HG03060 (cell line): ENCODE measurements at regions not wholly inside any gene's neighbourhood (a gene's known extent, or its start where the extent isn't known, plus 50 kb on each side); places are given as distances from the start of the nearest gene placed in this dataset.
"Not testable (repeated sequence)": the region's sequence is repeated elsewhere in the genome, so short reads cannot be mapped to it uniquely, and the experiment has no call there.

Source experiments
- ATAC-seq: cut with Tn5 transposase; IDR thresholded peaks from one replicate; pipeline ENCODE4 v1.9.1; 2021; ENCODE audit warnings: low read depth, moderate number of reproducible peaks; ENCODE audit not compliant: unreplicated experiment

DNA sequence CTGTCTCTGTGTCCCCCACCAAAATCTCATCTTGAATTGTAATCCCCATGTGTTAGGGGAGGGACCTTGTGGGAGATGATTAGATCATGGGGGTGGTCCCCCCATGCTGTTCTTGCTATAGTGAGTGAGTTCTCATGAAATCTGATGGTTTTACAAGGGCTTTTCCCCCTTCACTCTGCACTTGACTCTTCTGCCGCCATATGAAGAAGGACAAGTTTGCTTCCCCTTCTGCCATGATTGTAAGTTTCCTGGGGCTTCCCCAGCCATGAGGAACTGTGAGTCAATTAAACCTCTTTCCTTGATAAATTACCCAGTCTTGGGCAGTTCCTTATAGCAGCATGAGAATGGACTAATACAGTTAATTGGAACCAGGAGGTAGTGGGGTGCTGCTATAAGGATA, 137.1 kb upstream of the RAB4A start:
- ATAC-seq = no peak

DNA sequence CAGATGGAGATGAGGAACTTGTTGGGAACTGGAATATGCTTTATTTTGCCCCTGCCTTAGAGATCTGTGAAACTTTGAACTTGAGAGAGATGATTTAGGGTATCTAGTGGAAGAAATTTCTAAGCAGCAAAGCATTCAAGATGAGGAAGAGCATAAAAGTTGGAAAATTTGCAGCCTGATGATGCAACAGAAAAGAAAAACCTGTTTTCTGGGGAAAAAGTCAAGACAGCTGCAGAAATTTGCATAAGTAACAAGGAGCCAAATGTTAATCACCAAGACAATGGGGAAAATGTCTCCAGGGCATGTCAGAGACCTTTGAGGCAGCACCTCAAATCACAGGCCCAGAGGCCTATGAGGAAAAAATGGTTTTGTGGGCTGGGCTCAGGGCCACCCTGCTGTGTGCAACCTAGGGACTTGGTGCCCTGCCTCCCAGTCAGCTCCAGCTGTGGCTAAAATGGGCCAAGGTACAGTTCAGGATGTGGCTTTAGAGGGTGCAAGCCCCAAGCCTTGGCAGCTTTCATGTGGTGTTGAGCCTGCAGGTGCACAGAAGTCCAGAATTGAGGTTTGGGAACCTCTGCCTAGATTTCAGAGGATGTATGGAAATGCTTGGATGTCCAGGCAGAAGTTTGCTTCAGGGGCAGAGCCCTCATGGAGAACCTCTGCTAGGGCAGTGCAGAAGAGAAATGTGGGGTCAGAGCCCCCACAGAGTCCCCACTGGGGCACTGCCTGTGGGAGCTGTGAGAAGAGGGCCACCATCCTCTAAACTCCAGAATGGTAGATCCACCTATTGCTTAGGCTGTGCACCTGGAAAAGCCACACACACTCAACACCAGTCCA, 136.3 kb upstream of the RAB4A start:
- not testable (repeated sequence) for ATAC-seq

DNA sequence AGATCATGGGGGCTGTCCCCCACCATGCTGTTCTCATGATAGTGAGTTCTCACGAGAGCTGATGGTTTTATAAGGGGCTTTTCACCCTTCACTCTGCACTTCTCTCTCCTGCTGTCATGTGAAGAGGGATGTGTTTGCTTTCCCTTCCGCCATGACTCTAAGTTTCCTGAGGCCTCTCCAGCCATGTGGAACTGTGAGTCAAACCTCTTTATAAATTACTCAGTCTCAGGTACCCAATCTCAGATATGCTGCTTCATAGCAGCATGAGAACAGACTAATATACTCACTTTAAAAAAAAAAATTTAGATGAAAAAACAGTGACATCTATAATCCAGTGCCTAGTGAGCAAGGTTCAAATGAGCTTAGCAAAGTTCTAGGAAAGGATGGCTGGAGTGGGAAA, 135.1 kb upstream of the RAB4A start:
- ATAC-seq = no peak

DNA sequence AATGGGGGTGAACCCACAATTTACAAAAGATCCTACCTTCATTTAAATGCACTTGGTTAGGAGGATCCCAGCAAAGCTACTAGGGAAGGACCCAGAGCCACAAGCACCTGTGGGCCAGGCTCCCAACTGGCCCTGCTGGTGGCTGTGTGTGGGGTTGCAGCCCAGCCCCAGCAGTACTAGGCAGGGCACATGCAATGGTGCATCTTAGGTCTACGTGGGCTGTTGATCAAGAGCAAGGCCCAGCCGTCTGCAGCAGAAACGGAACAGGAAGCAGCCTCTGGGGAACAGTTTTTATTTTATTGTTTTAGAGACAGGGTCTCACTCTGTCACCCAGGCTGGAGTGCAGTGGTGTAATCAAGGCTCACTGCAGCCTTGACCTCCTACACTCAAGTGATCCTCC, 134.1 kb upstream of the RAB4A start:
- no peak for ATAC-seq

DNA sequence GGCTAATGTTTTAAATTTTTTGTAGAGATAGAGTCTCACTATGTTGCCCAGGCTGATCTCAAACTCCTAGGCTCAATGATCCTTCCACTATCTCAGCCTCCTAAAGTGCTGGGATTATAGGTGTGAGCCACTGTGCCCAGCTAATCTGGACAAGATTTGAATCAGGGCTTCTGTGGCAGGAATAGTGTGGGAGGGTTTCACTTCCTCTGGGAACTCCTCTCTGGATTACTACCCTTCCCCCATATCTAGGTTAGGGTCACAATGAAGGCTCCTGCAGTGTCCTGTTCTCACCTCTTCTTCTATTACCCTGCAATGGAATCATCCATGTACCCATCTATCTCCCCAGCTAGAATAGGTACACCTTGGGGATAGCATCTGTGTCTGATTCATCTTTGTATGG, 133.6 kb upstream of the RAB4A start:
- ATAC-seq = no peak

DNA sequence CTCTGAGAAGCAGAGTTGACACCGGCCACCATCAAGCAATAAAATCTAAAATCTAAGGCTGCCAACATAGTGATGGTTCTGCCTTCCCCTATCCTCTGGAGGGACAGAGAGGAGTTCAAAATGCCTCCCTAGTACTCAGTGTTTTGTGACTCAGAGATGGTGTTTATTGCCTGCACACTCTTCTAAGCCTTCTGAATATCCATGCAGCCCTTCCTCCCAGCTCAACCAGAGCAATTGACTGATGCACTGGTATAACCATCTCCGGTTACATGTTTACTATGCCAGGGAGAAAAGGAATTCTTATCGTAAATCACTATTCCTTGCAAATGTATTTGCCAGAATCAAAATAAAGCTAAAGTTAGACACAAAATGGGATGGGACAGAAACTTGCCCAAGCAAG, 132.9 kb upstream of the RAB4A start:
- no peak for ATAC-seq

DNA sequence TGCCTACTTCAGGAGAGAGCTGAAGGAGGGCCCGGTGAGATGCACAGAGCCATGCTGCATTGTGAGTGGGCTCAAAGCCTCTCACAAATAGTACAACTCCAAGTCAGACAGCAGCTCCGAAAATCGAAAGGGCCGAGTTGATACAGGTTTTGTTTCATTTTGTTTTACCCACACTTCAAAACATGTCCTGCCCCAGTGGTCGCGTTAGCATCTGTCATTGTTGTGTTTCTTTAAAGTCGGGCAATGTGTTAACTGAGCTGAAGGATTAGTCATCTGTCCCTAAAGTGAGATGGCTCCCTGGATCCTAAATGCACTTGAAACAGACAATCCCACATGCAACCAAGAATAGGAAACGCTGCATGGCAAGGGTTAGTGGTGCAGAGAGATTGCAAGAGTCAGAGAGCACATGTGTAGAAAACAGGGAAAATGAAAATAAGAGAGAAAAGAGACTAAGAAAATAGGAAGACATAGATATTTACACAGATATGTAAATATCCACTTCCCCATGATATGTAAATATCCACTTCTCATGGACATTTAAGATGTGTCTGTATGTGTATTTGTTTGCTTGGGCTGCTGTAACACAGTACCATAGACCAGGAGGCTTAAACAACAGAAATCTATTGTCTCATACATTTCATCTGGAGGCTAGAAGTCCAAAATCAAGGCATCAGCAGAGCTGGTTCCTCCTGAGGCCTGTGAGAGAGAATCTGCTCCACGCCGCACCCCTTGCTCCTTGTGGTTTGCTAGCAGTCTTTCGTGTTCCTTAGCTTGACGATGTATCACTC, 131.4 kb upstream of the RAB4A start:
- no peak for ATAC-seq

DNA sequence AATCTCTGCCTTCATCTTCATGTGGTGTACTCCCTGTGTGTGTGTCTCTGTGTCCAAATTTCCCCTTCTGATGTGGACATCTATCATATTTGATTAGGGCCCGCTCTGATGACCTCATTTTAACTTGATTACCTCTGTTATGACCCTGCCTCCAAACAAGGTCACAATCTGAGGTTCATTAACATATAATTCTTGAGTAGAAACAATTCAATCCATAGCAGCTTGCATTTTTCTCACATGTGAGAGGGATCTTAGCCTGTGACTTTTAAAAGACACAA, 130.9 kb upstream of the RAB4A start:
- ATAC-seq = no peak

DNA sequence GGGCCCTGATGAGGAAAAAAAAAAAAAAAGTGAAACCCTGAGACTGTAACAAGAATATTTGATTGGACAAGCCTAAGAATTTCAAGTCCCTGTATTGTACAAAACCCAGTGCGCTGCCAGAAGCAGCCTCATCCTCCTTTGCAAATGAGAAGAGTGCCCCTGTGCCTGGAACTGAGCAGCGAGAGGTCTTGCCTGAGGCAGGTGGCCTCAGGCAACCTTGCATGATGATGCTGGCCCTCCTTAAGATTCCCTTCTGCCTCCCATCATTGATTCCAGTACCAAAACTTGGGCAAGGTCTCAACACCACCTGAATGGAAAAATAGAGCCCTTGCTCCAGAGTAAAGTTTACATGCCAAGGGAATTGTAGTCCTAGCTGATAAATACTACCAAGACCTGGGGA, 129.6 kb upstream of the RAB4A start:
- no peak for ATAC-seq

DNA sequence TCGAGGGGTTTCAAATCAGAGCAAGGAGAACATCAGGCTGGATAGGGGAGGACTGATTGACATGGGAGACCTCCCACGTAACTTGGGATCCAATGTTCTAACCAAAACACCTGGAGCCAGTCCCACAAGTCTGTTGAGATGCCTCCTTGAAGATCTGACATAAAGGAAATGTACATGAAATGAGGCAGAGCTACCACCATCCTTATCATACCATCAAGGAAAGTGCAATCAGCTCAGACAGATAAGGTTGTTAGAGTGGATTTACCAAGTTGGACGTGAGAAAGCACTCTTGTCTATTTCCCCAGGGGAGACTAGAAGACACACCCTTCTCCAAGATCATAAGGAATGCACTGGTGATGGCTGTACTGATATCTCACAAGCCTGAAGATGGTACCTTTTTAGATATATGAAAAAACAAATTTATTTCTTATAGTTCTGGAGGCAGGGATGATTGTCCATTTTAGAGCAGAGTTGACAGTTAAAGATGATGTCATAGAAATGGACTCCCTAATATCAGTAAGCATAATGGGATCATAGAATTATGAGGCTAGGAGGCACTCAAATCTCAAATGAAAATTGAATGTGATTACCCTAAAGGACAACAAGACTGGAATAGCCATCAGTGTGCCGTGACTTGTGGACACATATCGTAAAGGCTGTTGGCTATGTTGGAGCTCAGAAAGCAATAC, 129.1 kb upstream of the RAB4A start:
- ATAC-seq = no peak

DNA sequence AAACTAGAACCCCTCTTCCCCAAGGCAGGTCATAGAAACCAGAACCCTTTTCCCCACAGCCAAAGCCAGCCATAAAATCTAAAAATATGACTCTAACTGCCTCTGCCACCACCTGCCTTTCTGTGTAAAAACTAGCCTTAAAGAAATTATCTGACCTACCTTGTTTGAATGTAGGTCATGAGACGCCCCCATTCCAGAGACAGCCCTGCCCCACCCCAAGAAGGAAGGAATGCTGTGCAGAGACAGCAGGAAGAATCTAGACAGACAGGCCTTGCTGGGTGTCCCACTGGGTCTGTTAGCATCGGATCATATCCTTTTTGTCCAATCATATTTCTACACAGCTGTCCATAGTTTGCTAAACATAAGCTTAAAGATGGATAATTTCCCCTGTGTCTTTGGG, 128.4 kb upstream of the RAB4A start:
- no peak for ATAC-seq

DNA sequence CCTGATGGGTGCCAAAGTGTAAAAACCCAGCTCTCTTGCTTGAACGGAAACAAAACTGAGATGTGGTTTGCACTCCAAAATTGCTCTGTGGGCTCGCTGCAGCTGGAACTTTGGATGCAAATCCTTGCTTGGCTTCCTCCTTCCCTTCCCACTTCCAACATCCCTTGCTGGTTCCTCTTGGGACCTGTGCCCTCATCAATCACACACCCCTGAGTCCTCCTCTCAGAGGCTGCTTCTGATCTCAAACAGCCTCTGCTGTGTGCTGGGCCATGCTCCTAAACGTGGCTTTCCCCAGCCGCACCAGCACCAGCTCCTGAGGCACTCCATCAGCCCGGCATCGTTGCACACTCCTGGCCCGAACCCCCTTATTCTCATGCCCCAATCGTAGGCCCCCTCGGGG, 124.3 kb upstream of the RAB4A start:
- no peak for ATAC-seq

DNA sequence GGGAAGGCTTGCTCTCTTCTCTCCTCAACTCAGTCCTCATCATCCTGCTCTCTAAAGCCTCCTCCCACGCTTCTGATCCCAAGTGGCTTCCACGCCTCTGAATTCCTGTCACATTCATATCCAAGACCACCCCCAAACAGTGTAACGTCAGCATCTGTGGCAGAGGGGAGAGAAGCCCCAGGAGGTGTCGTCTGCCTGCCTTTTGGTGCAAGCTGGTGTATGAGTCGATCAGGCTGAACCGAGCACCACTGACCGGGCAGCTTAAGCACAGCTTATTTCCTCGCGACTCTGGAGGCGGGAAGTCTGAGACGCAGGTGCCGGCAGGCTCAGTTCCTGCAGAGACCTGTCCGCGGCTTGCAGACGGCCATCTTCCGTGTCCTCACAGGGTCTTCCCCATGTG, 123.8 kb upstream of the RAB4A start:
- ATAC-seq = no peak

DNA sequence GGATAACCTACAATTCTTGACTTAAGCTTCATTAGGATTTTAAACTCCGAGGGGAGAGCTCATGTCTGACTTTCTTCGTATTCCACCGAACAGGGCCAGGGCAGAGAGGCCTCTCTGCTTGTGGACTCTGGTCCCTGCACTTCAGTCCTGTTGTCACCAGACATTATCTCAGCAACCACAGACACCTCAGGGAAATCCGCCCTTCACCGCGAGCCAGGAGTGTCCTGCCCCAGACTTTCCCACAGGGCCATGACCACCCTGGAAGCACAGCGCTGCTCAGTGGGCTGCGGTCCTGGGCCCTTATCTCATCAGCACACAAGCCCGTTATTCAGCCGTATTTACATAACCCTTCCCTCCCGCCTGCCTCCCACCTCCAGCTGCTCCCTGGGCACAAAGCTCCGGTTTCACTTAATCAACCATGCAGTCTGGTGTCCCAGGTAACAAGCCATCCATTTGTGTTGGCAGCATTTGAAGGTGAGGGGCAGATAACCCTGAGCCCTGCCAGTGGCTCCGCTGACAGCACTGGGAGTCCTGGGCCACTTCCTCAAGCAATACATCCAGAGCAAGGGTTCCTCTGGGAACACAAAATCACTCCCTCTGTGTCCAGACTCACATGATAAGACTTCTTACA, 122.8 kb upstream of the RAB4A start:
- no peak for ATAC-seq

DNA sequence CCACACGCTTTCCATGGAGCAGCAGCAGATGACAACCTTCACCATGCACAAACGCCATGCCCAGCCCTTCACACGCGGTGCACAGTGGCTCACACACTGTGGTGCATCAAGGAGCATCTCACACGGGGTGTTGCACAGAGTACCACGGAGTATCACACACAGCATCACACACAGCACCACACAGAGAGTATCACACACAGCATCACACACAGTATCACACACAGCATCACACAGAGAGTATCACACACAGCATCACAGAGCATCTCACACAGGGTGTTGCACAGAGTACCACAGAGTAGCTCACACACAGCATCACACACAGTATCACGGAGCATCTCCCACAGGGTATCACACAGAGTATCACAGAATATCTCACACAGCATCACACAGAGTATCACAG, 122.2 kb upstream of the RAB4A start:
- ATAC-seq = no peak

DNA sequence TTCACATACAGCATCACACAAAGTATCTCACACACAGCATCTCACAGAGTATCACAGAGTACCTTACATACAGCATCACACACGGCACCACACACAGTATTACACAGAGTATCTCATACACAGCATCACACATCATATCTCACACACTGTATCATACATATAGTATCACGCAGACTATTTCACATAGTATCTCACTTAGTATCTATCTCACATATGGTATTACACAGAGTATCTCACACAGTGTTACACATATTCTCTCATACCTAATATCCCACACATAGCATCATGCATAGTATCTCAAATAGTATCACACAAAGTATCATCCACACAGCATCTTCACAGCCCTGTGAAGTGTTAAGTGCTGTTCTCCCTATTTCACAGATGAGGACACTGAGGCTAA, 121.5 kb upstream of the RAB4A start:
- ATAC-seq = no peak

DNA sequence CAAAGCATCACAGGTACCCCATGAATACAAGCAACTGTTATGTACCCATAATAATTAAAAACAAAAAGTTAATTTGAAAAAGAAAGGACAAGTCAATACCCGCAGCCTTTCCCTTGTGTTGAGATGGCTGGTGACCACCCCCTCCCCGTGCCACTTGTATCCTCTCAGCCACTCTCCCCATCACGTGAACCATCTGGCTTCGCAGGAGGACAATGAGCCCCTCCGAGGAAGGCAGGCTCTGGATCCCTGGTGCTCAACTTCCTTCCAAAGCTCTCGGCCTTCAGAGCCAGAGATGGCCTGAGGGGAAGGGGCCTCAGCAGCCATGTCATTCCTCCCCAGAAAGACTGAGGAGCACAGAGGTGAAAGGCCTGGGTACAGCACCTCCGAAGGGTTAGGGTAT, 120.4 kb upstream of the RAB4A start:
- no peak for ATAC-seq

DNA sequence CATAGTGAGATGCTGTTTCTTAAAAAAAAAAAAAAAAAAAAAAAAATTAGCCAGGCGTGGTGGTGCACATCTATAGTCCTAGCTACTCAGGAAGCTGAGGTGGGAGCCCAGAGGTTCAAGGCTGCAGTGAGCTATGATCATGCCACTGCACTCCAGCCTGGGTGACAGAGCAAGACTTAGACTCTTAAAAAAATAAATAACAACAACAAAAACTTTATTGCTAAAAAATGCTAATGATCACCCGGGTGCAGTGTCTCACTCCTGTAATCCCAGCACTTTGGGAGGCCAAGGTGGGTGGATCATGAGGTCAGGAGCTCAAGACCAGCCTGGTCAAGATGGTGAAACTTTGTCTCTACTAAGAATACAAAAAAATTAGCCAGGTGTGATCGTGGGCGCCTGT, 119.5 kb upstream of the RAB4A start:
- not testable (repeated sequence) for ATAC-seq

DNA sequence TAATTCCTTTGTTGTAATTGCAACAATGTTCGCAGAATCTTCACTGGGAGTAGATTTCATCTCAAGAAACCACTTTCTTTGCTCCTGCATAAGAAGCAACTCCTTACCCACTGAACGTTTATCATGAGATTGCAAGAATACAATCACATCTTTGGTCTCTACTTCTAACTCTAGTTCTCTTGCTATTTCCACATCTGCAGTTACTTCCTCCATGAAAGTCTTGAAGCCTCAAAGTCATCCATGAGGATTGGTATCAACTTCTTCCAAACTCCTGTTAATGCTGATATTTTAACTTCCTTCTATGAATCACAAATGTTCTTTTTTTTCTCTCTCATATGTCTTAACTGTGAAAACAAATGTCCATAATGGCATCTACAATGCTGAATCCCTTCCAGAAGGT, 118.6 kb upstream of the RAB4A start:
- ATAC-seq = no peak

DNA sequence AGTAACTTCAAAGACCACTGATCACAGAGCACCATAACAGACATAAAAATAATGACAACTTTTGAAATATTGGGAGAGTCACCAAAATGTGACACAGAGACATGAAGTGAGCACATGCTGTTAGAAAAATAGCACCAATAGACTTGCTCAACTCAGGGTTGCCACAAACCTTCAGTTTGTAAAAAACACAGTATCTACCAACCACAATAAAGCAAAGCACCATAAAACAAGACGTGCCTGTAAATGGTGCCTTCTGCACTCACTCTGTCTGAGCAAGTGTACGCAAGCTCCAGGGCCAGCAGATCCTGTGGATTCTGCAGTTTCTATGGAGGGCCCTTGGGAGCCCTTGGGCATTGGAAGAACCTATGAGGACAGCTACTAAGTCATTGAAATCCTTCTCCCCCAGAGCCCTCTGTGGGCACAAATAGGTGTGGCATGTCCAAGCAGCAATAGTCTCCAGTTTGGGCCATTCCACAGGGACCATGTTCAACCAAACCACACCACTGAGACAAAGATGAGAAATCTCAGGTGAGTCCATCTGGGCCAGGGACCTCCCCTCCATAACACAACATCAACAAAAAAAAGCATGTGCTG, 116.9 kb upstream of the RAB4A start:
- no peak for ATAC-seq

DNA sequence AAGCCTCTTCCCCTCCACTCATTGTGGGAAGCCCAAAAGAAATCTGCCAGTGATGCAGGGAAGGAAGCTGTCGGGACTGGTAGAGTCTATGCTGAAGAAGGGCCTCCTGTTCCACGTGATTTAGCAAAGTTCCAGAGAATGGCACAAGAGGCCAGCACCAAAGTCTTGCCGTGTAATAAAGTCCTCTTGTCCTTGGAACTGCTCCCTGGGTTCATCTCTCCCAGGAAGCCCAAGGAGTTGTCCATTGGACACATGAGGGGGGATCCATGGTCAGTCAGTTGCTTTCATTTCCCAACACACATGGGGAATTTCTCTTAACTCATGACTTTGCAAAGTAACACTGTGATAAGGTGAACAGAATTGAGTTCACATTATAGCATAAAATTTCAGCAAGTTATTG, 116.1 kb upstream of the RAB4A start:
- no peak for ATAC-seq
